NCI-H1930 (cell line): ENCODE measurements at regions not wholly inside any gene's neighbourhood (a gene's known extent, or its start where the extent isn't known, plus 50 kb on each side); places are given as distances from the start of the nearest gene placed in this dataset.

ENCODE experiments used
- DNase-seq, 2 experiments: peaks; one replicate each; lab custom pipeline; 2025; lab: John Stamatoyannopoulos, UW

GRCh38 chr12:115355301-115355700, 671.3 kb upstream of the TBX3 start:
- DNase-seq: no peak

- no peak for DNase-seq
These were observed 670.3 kb upstream of the TBX3 start for GRCh38 chr12:115354007-115354890.

GRCh38 chr12:115353467-115353866, 669.5 kb upstream of the TBX3 start:
- DNase-seq: no peak

- DNase-seq: no peak
These were observed 667.6 kb upstream of the TBX3 start for GRCh38 chr12:115351514-115352077.

- no peak for DNase-seq
These were observed 665.7 kb upstream of the TBX3 start for GRCh38 chr12:115349711-115350110.

GRCh38 chr12:115348301-115348700, 664.3 kb upstream of the TBX3 start:
- no peak for DNase-seq

GRCh38 chr12:115343601-115344000, 659.6 kb upstream of the TBX3 start:
- no peak for DNase-seq

GRCh38 chr12:115343008-115343407, 659.0 kb upstream of the TBX3 start:
- no peak for DNase-seq

- DNase-seq: no peak
These were observed 657.5 kb upstream of the TBX3 start for GRCh38 chr12:115341442-115341841.

- DNase-seq: no peak
These were observed 654.8 kb upstream of the TBX3 start for GRCh38 chr12:115338566-115339294.

- peak in 1 of 2 experiments; percentile 5 for DNase-seq
These were observed 653.9 kb upstream of the TBX3 start for GRCh38 chr12:115337693-115338543.

- no peak for DNase-seq
These were observed 652.5 kb upstream of the TBX3 start for GRCh38 chr12:115336506-115336905.

GRCh38 chr12:115335594-115335993, 651.6 kb upstream of the TBX3 start:
- no peak for DNase-seq

GRCh38 chr12:115335048-115335447, 651.1 kb upstream of the TBX3 start:
- no peak for DNase-seq

- no peak for DNase-seq
These were observed 649.0 kb upstream of the TBX3 start for GRCh38 chr12:115332945-115333344.

GRCh38 chr12:115325858-115326257, 641.9 kb upstream of the TBX3 start:
- DNase-seq: no peak

- DNase-seq: no peak
These were observed 641.1 kb upstream of the TBX3 start for GRCh38 chr12:115324949-115325593.

- DNase-seq: no peak
These were observed 639.4 kb upstream of the TBX3 start for GRCh38 chr12:115323223-115323905.

- DNase-seq: no peak
These were observed 638.3 kb upstream of the TBX3 start for GRCh38 chr12:115322275-115322674.

- DNase-seq: no peak
These were observed 637.0 kb upstream of the TBX3 start for GRCh38 chr12:115320967-115321366.

GRCh38 chr12:115320451-115320850, 636.5 kb upstream of the TBX3 start:
- no peak for DNase-seq
